ENCODE measurements at regions not wholly inside any gene's neighbourhood (a gene's known extent, or its start where the extent isn't known, plus 50 kb on each side); places are given as distances from the start of the nearest gene placed in this dataset.

GRCh38 chr10:59460601-59461000 is 98.3 kb upstream of the FAM13C start:
- Histone ChIP-seq H3K27me3 (no peaks in the 10 kb centered on the region), H3K4me1 (no peaks in the 10 kb centered on the region), H3K36me3 (no peaks in the 10 kb centered on the region), H3K27ac (no peak overlapping the region), H3K9me3 (no peaks in the 10 kb centered on the region), H3K4me3 (no peak overlapping the region)
- ATAC-seq (no peak), DNase-seq (no peak)
- no peak for TF ChIP-seq CTCF (IDR thresholded peaks at IDR 0.05)
- intact Hi-C loops (cut with DNase I) = no loop called here

DNA sequence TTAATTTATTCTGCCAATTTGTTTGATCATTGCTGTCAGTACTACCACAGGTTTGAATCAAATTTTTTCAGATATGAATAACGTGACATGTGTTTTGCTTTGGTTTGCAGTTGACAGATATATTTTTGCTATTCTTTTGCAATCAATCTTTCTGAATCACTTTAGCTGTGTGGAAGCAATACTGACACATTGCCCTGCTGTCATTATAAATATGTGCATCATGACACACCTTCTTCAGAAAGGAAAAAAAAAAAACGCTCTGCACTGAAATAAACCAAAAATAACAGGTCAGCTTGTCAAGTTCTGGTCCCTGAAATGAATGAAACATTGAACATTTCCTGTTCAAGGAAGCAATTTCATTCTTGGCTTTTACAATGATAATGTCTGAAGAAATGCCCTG is 93.8 kb upstream of the FAM13C start:
- Histone ChIP-seq H3K9me3 (no peaks in the 10 kb centered on the region), H3K27me3 (no peaks in the 10 kb centered on the region), H3K36me3 (no peaks in the 10 kb centered on the region), H3K4me3 (no peak overlapping the region), H3K27ac (no peak overlapping the region), H3K4me1 (no peaks in the 10 kb centered on the region)
- no peak for DNase-seq
- TF ChIP-seq CTCF (IDR thresholded peaks at IDR 0.05) = no peak
- intact Hi-C loops (cut with DNase I) = no loop called here
- ATAC-seq = no peak

DNA sequence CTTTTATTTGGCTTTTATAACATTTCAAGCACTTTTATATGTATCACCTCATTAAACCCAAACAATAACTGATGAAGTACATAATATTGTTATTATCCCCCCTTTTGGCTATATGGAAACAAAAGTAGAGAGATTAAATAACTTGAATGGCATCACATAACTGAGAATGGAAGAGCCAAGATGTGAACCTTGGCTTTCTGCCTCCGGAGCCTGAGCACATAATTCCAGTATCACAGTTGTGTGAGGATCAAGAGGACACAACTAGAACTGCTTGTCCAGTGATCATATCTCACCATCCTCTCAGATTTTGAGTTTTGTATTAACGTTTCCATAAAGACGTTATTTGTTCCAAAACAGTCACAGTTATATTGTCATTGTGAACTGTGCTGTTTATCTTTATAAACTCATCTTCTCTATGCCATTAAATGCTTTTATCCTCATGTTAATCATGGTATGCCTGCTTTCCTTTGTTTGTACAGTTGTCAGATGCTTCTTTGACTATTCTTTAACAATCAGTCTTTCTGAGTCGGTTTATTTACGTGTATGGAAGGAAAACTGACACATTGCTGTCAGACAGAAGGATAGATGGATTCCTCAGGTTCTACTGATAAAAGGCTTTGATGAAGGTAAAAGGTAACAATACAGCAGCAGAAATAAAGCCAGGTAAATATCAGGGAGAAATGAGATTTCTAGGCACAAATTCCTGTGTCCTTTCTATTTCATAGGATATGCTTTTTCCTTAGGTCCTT is 92.0 kb upstream of the FAM13C start:
- no peak for ATAC-seq
- Histone ChIP-seq H3K9me3 (no peaks in the 10 kb centered on the region), H3K4me3 (no peak overlapping the region), H3K4me1 (no peaks in the 10 kb centered on the region), H3K27me3 (no peaks in the 10 kb centered on the region), H3K36me3 (no peaks in the 10 kb centered on the region), H3K27ac (no peak overlapping the region)
- TF ChIP-seq CTCF (IDR thresholded peaks at IDR 0.05) = no peak
- intact Hi-C loops (cut with DNase I) = no loop called here
- no peak for DNase-seq

DNA sequence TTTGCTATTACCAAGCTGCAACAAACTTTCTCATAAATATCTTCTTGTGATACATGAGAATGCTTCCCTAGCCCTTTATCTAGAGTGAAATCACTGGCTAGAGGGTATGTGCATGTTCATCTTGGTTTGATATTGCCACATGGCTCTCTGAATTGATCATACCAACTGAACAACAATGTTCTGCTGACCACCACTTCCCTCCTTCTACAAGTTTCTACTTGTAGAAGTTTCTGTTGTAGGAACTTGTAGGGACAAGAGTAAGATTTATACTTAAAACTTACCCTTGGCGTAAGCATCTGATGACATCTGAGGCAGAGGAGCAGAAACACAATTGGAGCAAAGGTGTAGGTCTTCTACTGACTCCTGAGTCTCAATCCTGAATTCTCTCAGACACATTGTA is 86.3 kb upstream of the FAM13C start:
- no peak for TF ChIP-seq CTCF (IDR thresholded peaks at IDR 0.05)
- H3K4me1 ChIP-seq = no peaks in the 10 kb centered on the region
- H3K4me3 ChIP-seq = no peak overlapping the region
- no peak for DNase-seq
- H3K27me3 ChIP-seq = no peaks in the 10 kb centered on the region
- no peaks in the 10 kb centered on the region for H3K36me3 ChIP-seq
- ATAC-seq = no peak
- H3K27ac ChIP-seq = no peak overlapping the region
- no peaks in the 10 kb centered on the region for H3K9me3 ChIP-seq
- intact Hi-C loops (cut with DNase I) = no loop called here

DNA sequence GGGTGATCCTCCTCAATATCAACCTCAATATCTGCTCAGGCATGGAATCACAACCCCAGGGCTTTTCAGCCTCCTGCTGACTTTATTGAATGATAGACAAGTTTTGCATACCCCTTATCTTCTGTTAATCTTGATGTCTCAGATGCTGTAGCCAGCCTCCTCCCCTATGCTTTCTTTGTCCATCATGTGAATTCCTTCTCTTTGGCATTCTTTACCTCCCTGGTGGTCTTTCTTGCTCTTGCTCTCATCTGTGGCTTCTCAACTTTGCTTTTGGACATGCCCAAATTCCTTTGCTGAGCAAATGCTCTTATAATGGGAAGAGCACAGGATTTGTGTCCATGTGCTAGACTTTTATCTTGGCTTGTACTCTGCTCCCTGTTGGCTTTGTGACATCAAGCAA is 73.4 kb upstream of the FAM13C start:
- ATAC-seq (no peak), DNase-seq (no peak)
- Histone ChIP-seq H3K4me3 (no peak overlapping the region), H3K4me1 (no peaks in the 10 kb centered on the region), H3K27me3 (no peaks in the 10 kb centered on the region), H3K36me3 (no peaks in the 10 kb centered on the region), H3K27ac (no peak overlapping the region), H3K9me3 (no peaks in the 10 kb centered on the region)
- intact Hi-C loops (cut with DNase I) = no loop called here
- no peak for TF ChIP-seq CTCF (IDR thresholded peaks at IDR 0.05)

Measured in upper lobe of right lung (tissue), 1 donor.